Panc1 (cell line): ENCODE measurements at regions not wholly inside any gene's neighbourhood (a gene's known extent, or its start where the extent isn't known, plus 50 kb on each side); places are given as distances from the start of the nearest gene placed in this dataset.

ENCODE experiments used
- ATAC-seq: fragments of 200-7000 bp; cut with Tn5 transposase; 2 replicates; pipeline ENCODE4 v1.9.1; 2020; ENCODE audit warnings: mild to moderate bottlenecking, moderate library complexity
- BruUV-seq: library from RNA; stranded (reverse); fragments of 400-500 nt; replicated peaks from 2 replicates; lab custom pipeline; 2021; lab: Mats Ljungman, UMichigan
- CTCF ChIA-PET: fragments of 300-600 bp; sonication (Branson Sonifier 250); formaldehyde crosslinking; loops from one replicate; lab custom pipeline; 2022; ENCODE audit warnings: antibody characterized with exemption; lab: Charles Lee
- POLR2A ChIA-PET: fragments of 300-600 bp; sonication (Branson Sonifier 250); formaldehyde crosslinking; loops from one replicate; lab custom pipeline; 2022; ENCODE audit warnings: antibody characterized with exemption; lab: Charles Lee
- DNase-seq: peaks from one replicate; pipeline ENCODE4 v3.0.0-alpha.2; 2010; ENCODE audit warnings: low read depth, low spot score
- H3K27ac ChIP-seq: 2 replicates; pipeline ENCODE4 v1.5.1; 2011; ENCODE audit warnings: mild to moderate bottlenecking, low read length, inconsistent platforms
- H3K27me3 ChIP-seq: fragments of 200-500 bp; sonication (Bioruptor generic); 2 replicates; pipeline ENCODE4 v1.6.0; 2014; ENCODE audit warnings: low read length, inconsistent platforms; ENCODE audit not compliant: control insufficient read depth, insufficient read depth
- H3K36me3 ChIP-seq: fragments of 200-500 bp; sonication (Bioruptor generic); 2 replicates; pipeline ENCODE4 v1.5.1; 2014; ENCODE audit warnings: inconsistent platforms, mild to moderate bottlenecking, low read length, moderate library complexity; ENCODE audit not compliant: control insufficient read depth, insufficient read depth
- H3K4me1 ChIP-seq: 2 replicates; pipeline ENCODE4 v1.5.1; 2011; ENCODE audit warnings: inconsistent platforms, mild to moderate bottlenecking, low read length, moderate library complexity; ENCODE audit not compliant: control insufficient read depth, insufficient read depth
- H3K4me3 ChIP-seq, 2 experiments: 2 replicates each; pipeline ENCODE4 v1.5.1; 2011 to 2012; ENCODE audit warnings: low read depth in 2 of 2, low read length in 2 of 2, mild to moderate bottlenecking in 2 of 2, inconsistent platforms in 1 of 2, moderate library complexity in 1 of 2
- H3K9me3 ChIP-seq: fragments of 200-500 bp; sonication (Bioruptor generic); 2 replicates; pipeline ENCODE4 v1.5.1; 2014; ENCODE audit warnings: low read depth, mild to moderate bottlenecking, inconsistent platforms, low read length, moderate library complexity; ENCODE audit not compliant: control insufficient read depth, insufficient read depth
- CTCF ChIP-seq: fragments of 450-650 bp; IDR thresholded peaks from 2 replicates; pipeline ENCODE4 v1.5.1; 2017; ENCODE audit warnings: mild to moderate bottlenecking
- POLR2AphosphoS5 ChIP-seq: IDR thresholded peaks from 2 replicates; pipeline ENCODE4 v1.6.1; 2012; ENCODE audit warnings: mild to moderate bottlenecking, low read depth, low read length, moderate library complexity
- SIN3A ChIP-seq: IDR thresholded peaks from 2 replicates; pipeline ENCODE4 v1.6.1; 2012; ENCODE audit warnings: low read depth, mild to moderate bottlenecking, low read length, moderate library complexity, borderline replicate concordance; ENCODE audit not compliant: insufficient read depth
- TCF7L2 ChIP-seq: IDR thresholded peaks from 2 replicates; pipeline ENCODE4 v1.6.1; 2011; ENCODE audit warnings: mild to moderate bottlenecking, low read depth, low read length, inconsistent platforms
- in situ Hi-C: cut with HindIII; loops from 2 replicates; pipeline ENCODE4 v1.10.0; 2016; ENCODE audit warnings: low sequenced_read_pairs, low pct_unique_long_range_greater_than_20kb
- intact Hi-C: fragments of 100-400 bp; cut with micrococcal nuclease; formaldehyde crosslinking; loops from one replicate; pipeline ENCODE4 v1.10.0; 2022; ENCODE audit not compliant: unreplicated experiment
- TF ChIP-seq, protein P1 (sequence below), 2 experiments: IDR thresholded peaks; 2 replicates each; pipeline ENCODE4 v1.6.1; 2011 to 2012; ENCODE audit warnings: low read depth in 2 of 2, control low read depth in 1 of 2, low read length in 1 of 2, mild to moderate bottlenecking in 1 of 2, moderate library complexity in 1 of 2; ENCODE audit not compliant: insufficient read depth in 1 of 2

GRCh38 chr20:50387218-50387995 is 122.8 kb upstream of the PTPN1 start:
- ChIA-PET POLR2A (interaction anchor here (0.7 kb wide), 1 partner anchor 62 kb away, joined by 4 read pairs; no protein-coding TSS in a partner anchor), CTCF (no interaction called here)
- H3K36me3 ChIP-seq = no peaks in the 10 kb centered on the region
- no TSS peak for BruUV-seq
- no peak overlapping the region for H3K27ac ChIP-seq
- TF ChIP-seq SIN3A = no peak
- TF ChIP-seq TCF7L2 = no peak
- no peak for TF ChIP-seq POLR2AphosphoS5
- no peak for TF ChIP-seq CTCF
- TF ChIP-seq, protein P1, sequence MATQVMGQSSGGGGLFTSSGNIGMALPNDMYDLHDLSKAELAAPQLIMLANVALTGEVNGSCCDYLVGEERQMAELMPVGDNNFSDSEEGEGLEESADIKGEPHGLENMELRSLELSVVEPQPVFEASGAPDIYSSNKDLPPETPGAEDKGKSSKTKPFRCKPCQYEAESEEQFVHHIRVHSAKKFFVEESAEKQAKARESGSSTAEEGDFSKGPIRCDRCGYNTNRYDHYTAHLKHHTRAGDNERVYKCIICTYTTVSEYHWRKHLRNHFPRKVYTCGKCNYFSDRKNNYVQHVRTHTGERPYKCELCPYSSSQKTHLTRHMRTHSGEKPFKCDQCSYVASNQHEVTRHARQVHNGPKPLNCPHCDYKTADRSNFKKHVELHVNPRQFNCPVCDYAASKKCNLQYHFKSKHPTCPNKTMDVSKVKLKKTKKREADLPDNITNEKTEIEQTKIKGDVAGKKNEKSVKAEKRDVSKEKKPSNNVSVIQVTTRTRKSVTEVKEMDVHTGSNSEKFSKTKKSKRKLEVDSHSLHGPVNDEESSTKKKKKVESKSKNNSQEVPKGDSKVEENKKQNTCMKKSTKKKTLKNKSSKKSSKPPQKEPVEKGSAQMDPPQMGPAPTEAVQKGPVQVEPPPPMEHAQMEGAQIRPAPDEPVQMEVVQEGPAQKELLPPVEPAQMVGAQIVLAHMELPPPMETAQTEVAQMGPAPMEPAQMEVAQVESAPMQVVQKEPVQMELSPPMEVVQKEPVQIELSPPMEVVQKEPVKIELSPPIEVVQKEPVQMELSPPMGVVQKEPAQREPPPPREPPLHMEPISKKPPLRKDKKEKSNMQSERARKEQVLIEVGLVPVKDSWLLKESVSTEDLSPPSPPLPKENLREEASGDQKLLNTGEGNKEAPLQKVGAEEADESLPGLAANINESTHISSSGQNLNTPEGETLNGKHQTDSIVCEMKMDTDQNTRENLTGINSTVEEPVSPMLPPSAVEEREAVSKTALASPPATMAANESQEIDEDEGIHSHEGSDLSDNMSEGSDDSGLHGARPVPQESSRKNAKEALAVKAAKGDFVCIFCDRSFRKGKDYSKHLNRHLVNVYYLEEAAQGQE (IDR thresholded peaks at IDR 0.05; ENCODE audit: insufficient read depth in 1 of 2, low read depth in 2 of 2, low read length in 1 of 2) = no peak
- ATAC-seq (no peak), DNase-seq (no peak)
- no peak overlapping the region for H3K4me3 ChIP-seq
- intact Hi-C loops (no loop called here), in situ Hi-C loops (no loop called here)
- H3K27me3 ChIP-seq = no peaks in the 10 kb centered on the region
- H3K4me1 ChIP-seq = no peaks in the 10 kb centered on the region
- H3K9me3 ChIP-seq = no peaks in the 10 kb centered on the region

- ChIA-PET CTCF (no interaction called here), POLR2A (interaction anchor here (0.7 kb wide), 1 partner anchor 62 kb away, joined by 4 read pairs; no protein-coding TSS in a partner anchor)
- no peaks in the 10 kb centered on the region for H3K9me3 ChIP-seq
- TF ChIP-seq, protein P1 (IDR thresholded peaks at IDR 0.05; ENCODE audit: insufficient read depth in 1 of 2, low read depth in 2 of 2, low read length in 1 of 2) = no peak
- no peak for TF ChIP-seq SIN3A
- TF ChIP-seq POLR2AphosphoS5 = no peak
- TF ChIP-seq TCF7L2 = no peak
- TF ChIP-seq CTCF = no peak
- intact Hi-C loops = no loop called here
- no peaks in the 10 kb centered on the region for H3K4me1 ChIP-seq
- BruUV-seq = no TSS peak
- DNase-seq = no peak
- no peak for ATAC-seq
- in situ Hi-C loops = no loop called here
- H3K27me3 ChIP-seq = no peaks in the 10 kb centered on the region
- no peaks in the 10 kb centered on the region for H3K36me3 ChIP-seq
- no peak overlapping the region for H3K4me3 ChIP-seq
- no peak overlapping the region for H3K27ac ChIP-seq
These were observed 122.2 kb upstream of the PTPN1 start for GRCh38 chr20:50387996-50388332.
